ENCODE measurements at regions not wholly inside any gene's neighbourhood (a gene's known extent, or its start where the extent isn't known, plus 50 kb on each side); places are given as distances from the start of the nearest gene placed in this dataset.
"Not testable (repeated sequence)": the region's sequence is repeated elsewhere in the genome, so short reads cannot be mapped to it uniquely, and the experiment has no call there.

DNA sequence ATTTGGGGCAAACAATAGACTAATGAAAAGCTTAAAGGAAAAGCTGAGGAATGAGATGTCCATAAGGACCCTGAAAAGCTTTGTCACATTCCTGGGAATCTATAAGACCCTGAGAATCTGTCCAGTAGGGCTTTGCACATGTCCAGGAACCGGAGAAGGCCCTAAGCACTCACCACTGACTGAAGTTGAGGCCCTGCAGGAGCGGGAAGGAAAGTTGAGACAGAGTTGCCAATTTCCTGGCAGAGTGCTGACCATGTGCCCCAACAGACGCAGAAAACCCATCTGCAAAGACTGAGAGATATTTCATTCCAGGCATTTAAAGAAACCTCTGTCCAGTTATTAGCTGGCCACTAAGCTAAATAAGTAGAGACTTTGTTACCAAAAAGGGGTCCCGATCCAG lies 890.5 kb downstream of the UQCRFS1 start:
- DNase-seq (ENCODE audit: insufficient read length, low spot score) (no peak), FAIRE-seq (no peak)

DNA sequence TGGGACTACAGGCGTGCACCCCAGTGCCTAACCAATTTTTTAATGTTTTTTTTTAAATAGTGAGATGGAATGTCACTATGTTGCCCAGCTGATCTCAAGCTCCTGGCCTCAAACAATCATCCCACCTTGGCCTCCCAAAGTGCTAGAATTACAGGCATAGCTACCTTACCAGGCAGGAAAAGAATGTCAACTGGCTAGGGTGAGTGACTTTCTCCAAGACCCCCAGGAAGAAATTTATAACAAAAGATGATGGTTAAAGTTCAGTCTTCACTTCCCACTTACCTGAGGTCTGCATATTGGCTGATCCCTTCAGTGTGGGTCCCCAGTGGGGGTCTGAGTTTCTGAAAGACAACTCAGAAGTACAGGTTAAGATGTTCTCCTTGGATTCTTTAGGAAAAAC lies 893.0 kb downstream of the UQCRFS1 start:
- DNase-seq (ENCODE audit: insufficient read length, low spot score) (no peak), FAIRE-seq (no peak)

DNA sequence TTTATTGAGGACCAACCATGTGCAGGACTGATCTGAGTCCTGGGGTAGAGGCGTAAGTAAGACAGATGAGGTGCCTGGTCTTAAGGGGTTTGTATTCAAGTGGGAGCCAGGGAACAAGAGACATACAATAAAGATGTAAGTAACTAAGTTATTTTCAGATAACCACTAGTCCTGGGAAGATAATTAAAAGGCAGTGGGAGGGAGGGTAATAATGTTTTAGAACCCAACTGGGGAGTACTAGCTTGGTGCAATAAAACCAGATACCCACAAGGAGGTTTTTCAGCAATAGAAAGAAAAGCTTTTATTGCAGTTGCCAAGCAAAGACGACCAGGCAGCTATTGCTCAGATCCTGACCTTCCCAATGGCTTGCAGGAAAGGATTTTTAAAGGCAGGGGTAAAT lies 893.7 kb downstream of the UQCRFS1 start:
- FAIRE-seq (no peak), DNase-seq (ENCODE audit: insufficient read length, low spot score) (no peak)

DNA sequence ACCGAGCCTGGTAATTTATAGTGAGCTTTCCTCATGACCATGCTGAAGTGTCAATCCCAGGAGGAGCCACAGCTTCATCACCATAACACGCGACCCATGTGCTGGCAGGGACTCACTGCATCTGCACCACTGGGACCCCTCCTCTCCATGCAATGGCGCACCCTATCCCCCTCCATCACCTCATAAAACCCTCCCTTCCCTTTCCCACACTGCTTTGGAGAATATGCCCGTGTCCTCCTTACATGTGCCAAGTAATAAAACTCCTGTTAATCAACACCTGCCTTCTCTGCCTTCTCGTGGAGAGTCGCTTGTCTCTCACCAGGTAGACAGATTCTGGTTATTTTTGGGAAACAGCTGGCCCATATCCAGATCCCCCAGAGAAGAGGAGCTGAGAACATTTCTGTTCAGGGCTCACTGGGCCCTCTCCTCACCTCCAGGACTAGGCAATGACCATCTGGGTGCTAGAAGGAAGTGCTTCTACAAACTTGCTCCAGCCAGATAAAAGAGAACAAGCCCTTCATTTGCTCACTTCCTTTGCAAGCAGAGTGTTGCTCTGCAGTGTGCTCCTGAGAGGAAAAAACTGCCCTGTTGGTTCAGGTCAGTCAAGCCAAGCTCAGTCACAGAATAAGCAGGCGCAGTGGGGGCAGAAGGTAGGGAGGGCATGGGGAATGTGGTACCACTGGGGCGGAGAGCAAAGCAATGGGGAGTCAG lies 894.3 kb downstream of the UQCRFS1 start:
- no peak for FAIRE-seq
- DNase-seq (ENCODE audit: insufficient read length, low spot score) = no peak

DNA sequence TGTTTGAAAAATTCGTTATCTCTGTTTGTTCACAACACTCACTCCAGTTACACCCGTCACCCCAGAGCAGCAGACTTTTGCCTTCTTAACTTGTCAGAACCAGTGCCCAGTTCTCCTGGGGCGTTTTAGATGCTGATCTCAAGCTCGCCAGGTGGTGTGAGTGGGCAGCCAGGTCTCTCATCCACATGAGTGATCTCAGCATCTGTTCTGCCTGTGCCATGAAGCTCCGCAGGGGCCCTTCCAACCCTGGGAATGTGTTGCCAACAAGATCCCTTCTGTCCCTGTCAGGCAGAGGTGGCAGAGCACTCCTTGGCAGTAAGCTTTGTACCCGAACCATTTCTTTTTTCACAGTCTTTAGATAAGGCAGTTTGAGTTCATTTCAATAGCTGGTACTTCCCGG lies 896.5 kb downstream of the UQCRFS1 start:
- no peak for DNase-seq (ENCODE audit: insufficient read length, low spot score)
- FAIRE-seq = no peak

DNA sequence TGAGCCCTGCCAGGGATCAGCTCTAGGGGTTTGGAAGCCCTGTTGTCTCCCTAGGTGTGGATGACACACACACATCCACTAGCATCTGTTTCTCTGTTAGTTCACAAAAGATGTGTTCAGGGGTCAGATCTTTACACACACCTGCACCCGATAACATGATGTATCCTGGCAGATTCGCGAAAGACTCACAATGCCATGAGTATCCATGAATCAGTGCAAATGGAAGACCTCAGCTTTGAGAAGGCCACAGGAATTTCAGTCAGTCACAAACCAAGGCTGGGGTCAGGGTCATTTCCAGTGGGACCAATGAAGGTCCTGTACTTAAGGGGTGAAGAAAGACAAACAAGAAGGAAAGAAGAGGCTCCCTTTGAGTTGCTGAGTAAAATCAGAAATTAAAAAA lies 898.2 kb downstream of the UQCRFS1 start:
- DNase-seq (ENCODE audit: insufficient read length, low spot score) (no peak), FAIRE-seq (no peak)

DNA sequence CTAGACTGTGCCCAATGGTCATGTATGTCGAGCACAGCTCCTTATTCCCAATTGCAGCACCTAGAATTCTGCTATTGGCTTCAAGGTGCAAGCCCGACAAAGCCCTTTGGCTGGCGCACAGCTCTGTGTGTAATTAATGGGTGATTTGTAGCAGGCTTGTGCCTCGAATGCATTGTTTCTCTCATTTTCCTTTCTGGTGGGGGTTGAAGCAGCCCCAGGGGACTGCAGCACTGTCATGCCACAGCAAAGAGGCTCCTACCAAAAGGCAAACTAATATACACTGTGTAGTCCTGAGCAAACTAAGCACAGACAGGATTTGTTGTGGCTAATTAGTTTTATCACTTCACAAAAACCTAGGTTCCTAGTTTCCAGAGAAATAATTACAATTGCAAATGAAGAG lies 898.7 kb downstream of the UQCRFS1 start:
- DNase-seq (ENCODE audit: insufficient read length, low spot score) (no peak), FAIRE-seq (no peak)

DNA sequence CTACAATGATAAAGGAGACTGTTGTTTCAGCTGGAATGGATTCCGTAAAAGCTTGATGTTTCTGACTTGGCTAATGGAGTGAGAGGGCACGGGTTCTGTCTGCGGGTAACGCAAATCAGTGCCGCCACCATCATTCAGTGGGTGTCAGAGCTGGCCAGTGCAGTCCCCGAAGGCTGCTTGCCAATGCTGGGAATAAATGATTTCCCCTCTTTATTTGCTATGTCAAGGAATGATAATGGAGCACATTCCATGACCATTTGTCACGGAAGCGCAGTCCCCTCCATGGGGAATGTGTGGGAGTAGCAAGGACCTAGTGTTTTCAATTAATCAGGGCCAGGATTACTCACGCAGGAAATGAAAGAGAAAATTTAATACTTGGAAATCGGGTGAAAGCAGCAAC lies 899.3 kb downstream of the UQCRFS1 start:
- FAIRE-seq = no peak

DNA sequence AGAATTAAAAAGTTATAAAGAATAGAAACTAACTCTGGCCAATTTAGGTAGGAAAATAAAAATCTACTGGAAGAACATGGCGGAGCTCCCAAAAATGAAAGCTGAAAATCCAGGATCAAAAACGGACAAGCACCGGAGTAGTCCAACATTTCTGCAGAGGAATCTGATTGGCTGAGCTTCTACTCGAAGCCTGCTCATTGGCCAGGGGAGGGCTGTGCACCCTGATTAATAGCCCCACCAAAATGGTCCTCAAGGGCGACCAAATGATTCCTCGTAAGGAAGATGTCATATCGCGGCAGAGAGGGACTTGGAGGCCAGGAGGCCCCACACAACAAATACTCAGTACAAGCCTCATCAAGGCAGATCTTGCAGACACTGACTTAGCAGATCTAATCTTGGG lies 900.7 kb downstream of the UQCRFS1 start:
- no peak for DNase-seq (ENCODE audit: insufficient read length, low spot score)

More for the DNA sequence above, 899.3 kb downstream of the UQCRFS1 start:
- no peak for DNase-seq (ENCODE audit: insufficient read length, low spot score)

DNA sequence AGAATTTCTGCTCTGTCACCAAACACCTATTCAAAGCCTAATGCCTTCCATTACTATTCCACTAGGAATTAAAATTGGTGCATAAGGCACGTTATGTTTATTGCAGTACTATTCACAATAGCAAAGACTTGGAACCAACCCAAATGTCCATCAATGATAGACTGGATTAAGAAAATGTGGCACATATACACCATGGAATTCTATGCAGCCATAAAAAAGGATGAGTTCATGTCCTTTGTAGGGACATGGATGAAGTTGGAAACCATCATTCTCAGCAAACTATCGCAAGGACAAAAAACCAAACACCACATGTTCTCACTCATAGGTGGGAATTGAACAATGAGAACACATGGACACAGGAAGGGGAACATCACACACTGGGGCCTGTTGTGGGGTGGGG lies 902.1 kb downstream of the UQCRFS1 start:
- DNase-seq (ENCODE audit: insufficient read length, low spot score); FAIRE-seq: not testable (repeated sequence)

More for the DNA sequence above, 900.7 kb downstream of the UQCRFS1 start:
- FAIRE-seq = no peak

DNA sequence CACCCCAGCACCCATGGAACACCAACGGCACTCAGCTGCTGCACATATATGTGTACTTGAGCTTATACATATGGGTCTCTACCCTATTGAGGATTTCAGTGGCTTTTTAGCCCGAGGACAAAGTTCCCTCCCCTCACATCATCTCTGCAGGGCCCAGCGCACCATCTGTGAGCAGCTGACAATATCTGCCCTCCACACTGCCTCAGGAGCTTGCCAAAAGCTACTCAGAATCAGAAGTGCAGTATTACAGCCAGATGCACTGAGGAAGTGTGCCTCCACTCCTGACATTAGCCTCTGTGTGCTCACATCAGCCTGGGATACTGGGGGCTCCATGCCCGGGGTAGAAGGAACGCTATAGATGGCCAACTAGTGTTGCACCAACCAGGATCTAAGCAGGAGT lies 903.9 kb downstream of the UQCRFS1 start:
- no peak for DNase-seq (ENCODE audit: insufficient read length, low spot score)
- no peak for FAIRE-seq

DNA sequence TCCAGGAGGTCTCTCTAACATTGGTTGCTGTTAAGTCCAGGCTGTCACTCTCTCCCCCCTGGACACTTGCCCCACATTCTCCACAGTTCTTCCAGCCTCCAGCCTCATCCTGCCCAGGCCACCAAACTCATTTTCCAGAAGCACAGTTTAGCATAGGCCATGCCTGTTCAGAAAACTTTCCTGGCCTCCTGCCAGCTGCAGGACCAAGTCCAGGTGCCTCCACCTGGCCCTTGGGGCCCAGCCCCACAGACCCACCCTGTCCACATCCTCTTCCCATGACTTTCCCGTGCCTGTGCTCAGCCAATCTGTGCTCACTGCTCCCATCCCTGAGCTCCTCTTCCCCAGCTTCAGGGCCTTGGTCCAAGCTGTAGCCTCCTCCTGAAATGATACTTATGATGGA lies 905.0 kb downstream of the UQCRFS1 start:
- DNase-seq (ENCODE audit: insufficient read length, low spot score) (no peak), FAIRE-seq (no peak)

DNA sequence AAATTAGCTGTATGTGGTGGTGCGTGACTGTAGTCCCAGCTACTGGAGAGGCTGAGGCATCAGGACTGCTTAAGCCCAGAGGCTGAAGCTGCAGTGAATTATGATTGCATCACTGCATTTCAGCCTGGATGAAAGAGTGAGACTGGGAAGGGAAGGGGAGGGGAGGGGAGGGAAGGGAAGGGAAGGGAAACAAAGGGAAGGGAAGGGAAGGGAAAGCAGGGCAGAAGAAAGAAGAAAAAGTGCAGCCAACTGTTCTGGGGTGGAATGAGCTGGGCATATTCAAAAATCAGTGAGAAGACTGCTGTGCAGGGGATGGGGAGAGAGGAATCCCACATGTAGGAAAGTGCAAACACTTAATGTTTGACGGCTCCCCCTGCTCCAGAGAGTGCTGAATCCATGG lies 905.5 kb downstream of the UQCRFS1 start:
- FAIRE-seq = no peak

DNA sequence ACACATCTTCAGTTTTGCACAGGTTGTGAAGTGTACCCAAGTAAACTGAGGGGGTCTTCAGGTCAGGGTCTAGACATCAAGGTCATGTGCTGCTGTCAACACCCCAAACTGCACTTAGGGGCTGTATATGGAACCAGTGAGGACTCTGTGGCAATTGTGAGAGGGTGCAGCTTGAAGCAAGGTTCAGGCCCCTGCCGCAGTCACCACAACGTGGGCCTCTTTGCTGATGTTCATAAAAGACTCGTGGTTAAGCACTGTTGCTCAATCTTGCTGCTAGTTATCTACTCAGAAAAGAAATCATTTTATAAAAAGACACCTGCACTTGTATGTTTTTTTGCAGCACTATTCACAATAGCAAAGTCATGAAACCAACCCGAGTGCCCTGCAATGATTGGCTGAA lies 907.4 kb downstream of the UQCRFS1 start:
- no peak for FAIRE-seq
- no peak for DNase-seq (ENCODE audit: insufficient read length, low spot score)

More for the DNA sequence above, 905.5 kb downstream of the UQCRFS1 start:
- DNase-seq (ENCODE audit: insufficient read length, low spot score) = no peak

DNA sequence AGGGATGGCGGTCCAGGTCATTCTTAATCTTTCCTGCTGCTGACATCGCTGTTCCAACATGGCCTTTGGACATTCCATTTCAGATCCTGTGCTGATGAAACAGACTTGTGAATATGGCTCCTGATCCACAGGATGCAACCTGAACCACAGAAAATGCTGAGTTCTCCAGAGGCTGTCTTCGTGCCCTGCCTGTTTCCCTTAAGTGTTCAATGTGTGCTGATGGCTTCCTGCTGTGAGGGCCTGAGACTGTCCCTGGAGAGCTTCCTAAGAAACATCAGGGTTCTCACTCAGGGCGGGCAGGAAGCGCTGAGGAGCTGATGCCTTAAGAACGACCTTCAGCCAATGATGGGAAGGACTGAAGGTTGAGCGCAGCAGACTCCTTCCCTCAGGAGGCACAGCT lies 909.4 kb downstream of the UQCRFS1 start:
- FAIRE-seq (no peak), DNase-seq (ENCODE audit: insufficient read length, low spot score) (no peak)

DNA sequence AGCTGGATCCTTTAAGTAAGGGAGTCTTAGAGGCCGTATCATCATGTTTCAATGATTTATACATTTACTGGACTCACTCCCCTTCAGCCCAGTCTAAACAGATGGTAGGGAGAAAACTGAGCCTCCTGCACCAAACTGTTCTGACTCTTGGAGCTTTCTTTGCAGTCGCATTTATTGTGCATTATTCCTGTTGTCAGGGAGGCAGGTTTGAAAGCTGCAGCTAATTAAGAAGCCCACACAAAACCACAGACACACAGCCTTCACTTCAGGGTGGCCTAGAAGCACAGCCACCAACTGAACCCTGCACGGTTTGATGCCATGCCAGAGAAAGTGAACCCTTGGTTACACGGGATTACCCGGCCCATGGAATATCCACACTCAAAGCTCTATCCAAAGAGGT lies 911.0 kb downstream of the UQCRFS1 start:
- no peak for DNase-seq (ENCODE audit: insufficient read length, low spot score)
- no peak for FAIRE-seq

DNA sequence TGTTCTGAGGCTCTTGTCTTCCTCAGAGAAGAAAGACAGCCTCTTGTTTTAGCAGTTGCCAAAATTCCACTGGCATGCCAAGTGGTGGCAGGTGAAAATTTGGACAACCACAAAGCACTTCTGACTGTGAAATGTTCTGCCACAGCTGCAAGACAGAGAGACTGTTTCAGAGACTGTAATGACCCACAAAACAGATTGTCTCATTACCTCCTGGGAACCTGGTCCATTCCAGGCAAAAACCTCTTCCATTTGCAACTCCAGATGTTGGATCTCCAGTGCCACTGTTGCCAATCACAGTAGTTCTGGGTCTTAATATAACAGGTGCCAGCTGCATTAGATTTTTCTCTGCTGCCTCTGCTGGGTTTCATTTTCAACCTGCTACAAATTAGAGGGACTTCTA lies 911.5 kb downstream of the UQCRFS1 start:
- DNase-seq (ENCODE audit: insufficient read length, low spot score) = no peak
- FAIRE-seq = no peak

DNA sequence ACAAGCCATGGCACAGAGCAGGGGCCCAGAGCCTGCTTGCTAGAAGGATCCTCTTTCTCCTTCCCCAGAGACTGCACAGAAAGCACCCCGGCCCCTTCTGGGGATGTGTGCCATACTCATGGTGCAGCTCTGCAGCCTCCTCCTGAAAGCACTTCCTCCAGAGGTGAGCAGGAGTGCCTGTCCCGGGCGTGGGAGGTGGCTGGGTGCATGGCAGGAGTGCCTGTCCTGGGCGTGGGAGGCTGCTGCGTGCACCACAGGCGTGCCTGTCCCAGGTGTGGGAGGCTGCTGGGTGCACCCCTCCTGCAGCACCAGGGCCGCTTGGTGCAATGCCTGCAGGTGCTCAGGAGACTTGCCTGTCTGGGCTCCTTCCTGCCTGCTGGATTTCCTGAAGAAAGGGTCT lies 913.3 kb downstream of the UQCRFS1 start:
- no peak for DNase-seq (ENCODE audit: insufficient read length, low spot score)
- FAIRE-seq = no peak

DNA sequence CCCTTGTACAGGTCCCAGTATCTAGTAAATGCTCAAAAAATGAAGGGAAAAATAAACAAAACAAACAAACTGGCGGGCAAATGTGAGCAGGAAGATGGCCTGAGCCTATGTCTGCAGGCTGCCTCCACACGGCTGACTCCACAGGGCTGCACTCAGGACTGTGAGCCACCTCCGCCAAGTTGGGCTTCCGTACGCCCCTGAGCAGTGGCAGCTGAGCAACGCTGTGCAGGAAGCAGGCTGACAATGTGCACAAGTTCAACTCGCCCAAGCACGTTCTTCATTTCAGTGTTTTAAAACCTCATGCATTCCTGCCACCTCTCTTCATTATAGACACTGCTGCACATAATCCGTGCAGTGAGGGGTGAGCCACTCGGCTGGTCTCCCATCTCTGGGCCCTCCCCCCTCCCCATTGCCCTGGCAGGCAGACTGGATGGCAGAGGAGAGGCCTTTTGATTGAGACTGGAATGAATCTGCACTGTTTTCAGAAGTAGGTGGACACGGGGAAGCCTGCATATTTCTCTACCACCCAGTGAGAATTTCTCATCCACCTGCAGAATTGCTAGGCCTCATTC lies 915.3 kb downstream of the UQCRFS1 start:
- no peak for FAIRE-seq
- no peak for DNase-seq (ENCODE audit: insufficient read length, low spot score)

DNA sequence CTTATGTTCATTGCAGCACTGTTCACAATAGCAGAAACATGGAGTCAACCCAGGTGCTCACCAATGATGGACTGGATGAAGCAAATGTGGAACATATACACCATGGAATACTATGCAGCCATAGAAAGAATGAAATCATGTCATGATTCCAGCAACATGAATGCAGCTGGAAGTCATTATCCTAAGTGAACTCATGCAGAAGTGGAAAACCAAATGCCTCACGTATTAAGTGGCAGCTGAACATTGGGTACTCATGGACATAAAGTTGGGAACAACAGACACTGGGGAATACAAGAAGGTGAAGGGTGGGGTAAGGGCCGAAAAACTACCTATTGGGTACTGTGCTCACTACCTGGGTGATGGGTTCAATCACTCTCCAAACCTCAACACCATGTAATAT lies 915.9 kb downstream of the UQCRFS1 start:
- no peak for FAIRE-seq
- DNase-seq (ENCODE audit: insufficient read length, low spot score) = no peak

DNA sequence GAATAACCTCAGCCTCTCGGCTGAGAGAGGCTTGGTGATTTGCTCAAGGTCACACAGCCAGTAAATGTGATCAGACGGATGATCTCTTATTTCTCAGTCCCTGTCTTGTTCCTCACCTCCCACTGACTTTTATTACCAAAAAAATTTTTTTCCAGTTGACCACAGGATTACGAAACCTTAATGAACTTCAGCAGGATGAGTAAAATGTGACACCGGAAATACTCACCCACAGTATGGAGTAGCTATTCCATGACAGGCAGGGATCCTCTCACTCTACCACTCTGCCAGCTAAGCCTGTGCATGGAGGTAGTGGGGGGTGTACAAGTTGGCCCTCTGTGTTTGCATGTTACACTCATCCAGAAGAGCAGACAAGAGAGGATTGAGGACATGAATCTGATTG lies 916.4 kb downstream of the UQCRFS1 start:
- no peak for DNase-seq (ENCODE audit: insufficient read length, low spot score)
- no peak for FAIRE-seq

DNA sequence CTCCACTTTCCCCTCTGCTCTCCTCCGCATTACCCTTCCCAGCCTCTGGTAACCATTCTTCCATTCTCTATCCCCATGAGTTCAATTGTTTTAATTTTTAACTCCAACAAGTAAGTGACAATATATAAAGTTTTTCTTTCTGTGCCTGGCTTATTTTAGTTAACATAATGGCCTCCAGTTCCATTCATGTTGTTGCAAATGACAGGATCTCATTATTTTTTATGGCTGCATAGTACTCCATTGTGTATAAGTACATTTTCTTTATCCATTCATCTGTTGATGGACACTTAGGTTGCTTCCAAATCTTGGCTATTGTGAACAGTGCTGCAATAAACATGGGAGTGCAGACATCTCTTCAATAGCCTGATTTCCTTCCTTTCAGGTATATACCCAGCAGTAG lies 918.0 kb downstream of the UQCRFS1 start:
- not testable (repeated sequence) for FAIRE-seq; DNase-seq (ENCODE audit: insufficient read length, low spot score)

DNA sequence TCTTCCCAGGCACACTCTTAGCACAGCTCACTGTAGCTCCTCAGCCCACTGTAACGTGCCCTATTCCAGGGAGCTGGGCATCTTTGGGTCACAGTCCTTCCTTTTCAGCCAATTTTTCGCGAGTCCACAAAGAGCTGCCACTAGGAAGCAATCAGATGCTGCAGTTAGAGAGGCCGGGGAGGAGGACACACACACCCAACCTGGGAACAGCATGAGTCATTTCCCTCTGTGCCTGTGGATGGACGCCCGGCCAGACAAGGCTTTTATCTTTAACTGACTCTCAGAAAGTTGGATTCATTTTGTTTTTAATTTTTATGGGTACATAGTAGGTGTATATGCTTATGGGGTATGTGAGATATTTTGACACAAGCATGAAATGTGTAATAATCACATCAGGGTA lies 918.6 kb downstream of the UQCRFS1 start:
- DNase-seq (ENCODE audit: insufficient read length, low spot score) (no peak), FAIRE-seq (no peak)

Data from HTR-8/SVneo (cell line).